C1 segment of cervical spinal cord (tissue), 14 donors: ENCODE measurements at regions not wholly inside any gene's neighbourhood (a gene's known extent, or its start where the extent isn't known, plus 50 kb on each side); places are given as distances from the start of the nearest gene placed in this dataset.
"Not testable (repeated sequence)": the region's sequence is repeated elsewhere in the genome, so short reads cannot be mapped to it uniquely, and the experiment has no call there.

Experiments
- DNase-seq, 14 donors: peaks; one replicate each; lab custom pipeline; 2025; lab: John Stamatoyannopoulos, UW

DNA sequence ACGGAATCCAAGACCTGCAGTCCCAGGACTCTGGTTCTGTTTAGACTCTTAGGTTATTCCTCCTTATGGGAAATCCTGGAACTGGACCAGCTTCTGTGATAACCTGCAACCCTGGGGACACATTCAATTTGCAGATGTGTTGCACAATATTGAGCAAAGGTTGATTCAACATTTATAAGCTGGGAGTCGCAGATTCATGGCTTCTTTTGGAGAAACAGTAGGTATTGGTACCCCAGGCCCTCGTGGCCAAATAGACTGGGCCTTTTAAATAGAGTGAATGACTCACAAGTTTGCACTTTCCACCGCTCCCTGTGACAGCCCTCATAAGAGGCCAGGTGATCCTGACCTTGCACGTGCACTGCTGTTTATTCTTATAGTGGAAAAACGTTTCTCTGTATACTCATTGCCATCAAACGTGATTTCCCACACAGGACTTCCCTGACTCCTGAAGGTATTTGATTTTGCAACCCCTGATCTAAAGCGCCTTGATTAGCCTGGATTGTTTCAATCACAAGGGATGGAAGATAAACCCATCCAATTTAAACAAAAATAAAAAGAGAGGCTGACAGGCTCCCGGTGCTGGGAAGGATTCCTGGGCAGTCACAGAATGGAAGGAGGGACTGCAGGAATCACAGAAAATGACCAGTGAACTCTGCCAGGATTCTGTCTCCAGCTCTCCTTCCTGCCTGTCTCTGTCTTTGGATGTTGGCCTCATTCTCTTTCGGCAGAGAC is 98.0 kb downstream of the VCPKMT start:
- DNase-seq: peak in 2 of 14 donors; percentile 4 to 78

DNA sequence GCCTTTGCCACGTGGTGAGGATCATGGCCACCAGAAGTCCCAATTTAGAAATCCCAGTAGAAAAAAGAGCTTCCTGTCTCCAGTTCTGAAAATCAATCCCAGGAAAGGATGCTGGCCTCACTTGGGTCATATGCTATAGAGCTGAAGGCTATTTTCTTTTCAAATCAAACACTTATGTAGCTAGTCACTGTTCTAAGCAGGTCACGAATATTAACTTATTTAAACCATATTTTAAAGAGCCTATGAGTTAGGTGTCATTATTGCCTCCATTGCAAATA is 97.5 kb downstream of the VCPKMT start:
- no peak for DNase-seq

DNA sequence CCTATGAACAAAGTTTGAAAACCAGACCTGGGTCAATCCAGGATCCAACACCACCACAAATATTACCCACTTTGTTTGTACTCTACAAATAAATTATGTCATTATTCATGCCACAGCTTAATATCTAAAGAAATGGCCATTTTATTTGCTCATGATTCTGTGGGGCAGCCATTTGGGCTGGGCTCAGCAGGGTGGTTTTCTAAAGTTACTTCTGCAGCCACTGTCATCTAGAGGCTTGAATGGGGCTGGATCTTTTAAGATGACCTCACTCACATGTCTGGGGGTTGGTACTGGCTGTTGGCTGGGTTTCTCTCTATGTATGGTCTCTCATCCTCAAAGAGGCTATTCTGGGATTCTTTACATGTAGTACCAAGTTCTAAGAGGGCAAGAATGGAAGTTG is 96.2 kb downstream of the VCPKMT start:
- no peak for DNase-seq

DNA sequence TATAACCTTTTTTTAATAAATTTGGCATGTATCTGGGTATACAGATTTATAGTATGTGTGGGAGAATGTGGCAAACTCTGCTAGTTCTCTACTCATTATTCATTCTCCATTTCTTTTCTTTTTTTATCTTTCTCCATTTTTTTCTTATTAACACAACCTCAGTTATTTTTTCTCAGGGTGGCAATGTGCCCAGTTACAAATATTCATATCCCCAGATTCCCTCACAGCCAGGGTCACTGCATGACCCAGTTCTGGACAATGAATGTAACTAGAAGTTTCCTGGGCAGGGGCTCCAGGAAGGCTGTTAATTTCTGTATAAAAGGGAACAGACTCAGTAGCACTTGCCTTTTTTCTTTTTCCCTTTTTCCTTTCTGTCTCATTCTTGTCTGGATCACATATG is 95.6 kb downstream of the VCPKMT start:
- no peak for DNase-seq

DNA sequence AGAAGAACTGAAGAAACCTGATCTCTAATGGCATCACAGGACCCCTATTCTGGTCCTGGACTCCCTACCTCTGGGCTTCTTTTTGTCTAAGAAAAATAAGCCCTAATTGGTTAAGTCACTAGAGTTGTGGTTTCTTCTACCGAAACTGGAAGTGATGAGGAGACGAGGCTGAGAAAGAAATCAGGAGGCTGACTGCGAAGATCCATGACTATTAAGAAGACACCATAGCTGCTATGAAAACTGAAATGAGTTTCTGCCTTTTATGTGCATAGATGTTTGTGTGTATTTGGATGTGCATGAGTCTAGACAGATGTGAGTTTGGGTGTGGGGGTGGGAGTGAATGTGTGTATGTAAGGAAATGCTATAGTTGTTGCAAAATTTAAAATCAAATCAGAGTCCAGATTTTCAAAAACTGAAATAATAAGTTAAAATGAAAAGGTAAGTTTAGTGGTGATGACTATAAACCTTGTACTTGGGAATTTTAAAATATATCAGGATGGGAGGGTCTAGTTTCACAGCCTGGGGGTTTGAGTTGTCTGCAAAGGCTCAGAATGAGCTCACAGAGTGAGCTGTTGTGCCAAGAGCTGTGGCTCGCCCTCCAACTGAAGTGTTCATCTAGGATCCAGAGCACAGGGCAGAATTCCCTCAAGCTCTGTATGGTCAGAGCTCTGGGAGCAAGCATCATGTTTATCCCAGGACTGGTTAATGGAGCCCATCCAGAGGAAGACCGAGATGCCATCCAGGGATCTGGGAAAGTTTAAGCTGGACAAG is 94.9 kb downstream of the VCPKMT start:
- DNase-seq: no peak

DNA sequence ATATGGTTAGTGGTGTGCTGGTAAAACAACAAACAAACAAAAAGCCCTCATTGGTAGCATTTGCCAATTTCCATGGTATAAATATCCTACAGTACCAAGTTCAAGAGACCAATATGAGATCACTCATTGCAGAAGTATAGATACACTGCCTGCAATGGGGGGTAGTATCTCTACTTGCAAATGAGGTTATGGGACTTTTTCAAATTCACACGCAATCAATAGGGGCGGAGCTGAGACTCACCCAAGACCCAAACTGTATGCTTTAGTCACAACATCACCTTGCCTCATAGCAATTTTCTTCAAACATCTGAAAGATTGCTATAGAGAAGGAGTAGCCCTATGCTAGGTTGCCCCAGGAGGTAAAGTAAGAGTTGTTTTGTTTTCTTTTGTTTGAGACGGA is 93.7 kb downstream of the VCPKMT start:
- no peak for DNase-seq

DNA sequence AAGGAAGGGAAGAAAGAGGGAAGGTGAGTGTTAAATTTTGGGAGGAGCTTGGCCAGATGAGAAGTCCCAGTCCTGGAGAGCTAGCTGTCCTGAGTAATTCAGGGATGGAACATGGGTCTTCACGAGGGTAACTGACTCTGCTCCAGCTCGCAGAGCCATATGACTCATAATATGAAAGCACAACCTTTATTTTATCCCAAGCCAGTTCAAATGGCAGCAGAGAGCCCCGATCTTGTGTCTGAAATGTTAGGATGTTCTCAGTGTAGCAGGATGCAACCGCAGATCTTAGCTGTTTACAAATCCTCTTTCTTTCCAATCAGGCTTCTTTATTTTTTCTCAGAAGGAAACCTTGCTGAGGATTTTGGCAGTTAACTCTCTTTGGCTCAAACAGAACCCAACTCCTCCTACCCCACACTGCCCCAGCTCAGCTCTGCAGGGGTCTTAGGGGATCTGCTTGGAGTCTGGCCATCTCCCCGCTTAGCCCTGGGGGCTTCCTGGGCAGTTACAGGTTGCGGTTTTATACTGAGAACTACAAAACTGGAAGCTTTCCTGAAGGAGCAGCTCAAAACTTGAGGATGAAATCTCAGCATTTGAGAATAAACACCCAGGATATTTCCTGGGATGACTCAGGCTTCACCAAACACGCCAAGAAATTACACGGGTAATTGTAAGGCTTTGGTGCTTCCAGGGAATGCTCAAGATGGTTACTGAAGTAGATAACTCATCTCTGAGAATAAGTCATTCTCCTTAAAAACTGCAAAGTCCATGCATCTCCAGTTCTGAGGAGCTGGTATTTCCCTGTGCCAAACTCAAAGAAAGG is 92.5 kb downstream of the VCPKMT start:
- no peak for DNase-seq

DNA sequence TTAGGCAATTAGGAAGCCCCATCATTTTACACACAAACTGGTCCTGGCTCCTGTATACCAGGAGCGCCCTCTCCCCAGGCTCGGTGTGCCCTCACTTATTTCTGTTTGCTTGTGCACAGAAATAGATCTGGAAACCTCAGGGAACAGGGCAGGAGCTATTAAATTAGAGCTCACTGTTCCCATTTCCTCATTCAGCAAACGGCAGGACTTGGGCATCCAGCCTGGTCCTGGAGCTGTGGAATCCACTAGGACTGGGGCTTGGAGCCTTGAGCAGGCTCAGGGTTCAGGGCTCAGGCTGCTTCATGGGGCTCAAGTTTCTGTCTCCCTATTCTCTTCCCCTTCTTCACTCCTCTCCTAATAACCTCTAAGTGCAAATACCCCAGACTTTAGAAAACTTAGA is 91.3 kb downstream of the VCPKMT start:
- DNase-seq: peak in 1 of 14 donors; percentile 13

DNA sequence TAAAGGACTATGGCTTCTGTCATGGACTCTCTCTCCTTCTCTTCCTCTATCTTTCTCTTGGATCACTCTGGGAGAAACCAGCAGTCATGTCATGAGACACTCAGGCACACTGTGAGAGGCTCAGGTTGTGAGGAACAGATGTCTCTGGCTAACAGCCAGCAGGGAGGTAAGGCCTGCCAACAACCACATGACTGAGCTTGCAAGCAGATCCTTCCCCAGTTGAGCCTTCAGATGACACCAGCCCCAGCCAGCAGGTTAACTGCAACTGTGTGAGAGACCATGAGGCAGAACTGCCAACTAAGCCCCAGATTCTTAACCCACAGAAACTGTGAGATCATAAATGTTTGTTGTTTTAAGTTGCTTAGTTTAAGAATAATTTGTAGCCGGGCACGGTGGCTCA is 90.6 kb downstream of the VCPKMT start:
- DNase-seq: no peak

DNA sequence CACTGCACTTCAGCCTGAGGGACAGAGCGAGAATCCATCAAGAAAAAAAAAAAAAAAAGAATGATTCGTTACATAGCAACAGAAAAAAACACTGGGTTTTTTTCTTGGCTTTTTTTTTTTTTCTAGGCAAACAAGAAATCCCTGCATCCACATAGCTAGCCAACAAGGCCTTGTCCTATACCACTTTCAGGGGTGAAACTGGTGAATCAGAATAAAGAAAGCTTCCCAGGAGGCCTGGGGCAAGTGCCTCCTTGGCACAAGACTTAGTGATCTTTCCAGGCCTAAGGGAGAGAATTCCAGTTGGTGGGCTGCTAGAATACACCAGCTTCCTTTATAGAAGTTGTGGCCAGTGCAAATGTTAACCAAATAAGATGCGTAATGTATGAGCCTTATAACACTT is 90.0 kb downstream of the VCPKMT start:
- DNase-seq: no peak

DNA sequence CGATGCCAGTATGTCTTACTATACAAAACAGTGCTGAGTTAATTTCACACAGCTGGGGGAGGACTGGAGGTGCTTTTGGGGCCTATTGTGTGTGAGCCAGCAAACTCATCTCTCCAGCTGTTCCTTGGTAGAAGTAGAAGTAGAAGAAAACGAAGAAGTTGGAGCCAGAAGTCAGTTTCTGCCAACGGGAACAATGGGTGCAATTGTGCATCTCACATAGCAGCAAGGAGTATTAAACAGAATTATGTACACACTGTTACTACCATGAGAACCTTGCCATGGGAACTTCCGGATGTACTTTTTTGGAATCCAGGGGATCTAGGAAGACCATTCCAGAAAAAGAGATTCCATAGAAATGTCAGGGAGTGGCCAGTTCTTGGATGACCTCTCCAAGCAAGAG is 88.6 kb downstream of the VCPKMT start:
- DNase-seq: no peak

DNA sequence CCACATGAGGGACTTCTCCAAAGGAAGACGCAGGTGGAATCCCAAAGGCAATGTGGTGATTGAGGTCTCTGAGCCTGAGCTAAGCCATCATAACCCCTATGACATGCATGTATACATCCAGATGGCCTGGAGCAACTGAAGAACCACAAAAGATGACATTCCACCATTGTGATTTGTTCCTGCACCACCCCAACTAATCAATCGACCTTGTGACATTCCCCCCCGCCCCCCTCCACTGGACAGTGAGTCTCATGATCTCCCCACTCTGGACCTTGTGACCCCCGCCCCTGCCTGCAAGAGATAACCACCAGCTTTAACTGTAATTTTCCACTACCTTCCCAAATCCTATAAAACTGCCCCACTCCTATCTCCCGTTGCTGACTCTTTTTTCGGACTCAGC is 87.9 kb downstream of the VCPKMT start:
- no peak for DNase-seq

DNA sequence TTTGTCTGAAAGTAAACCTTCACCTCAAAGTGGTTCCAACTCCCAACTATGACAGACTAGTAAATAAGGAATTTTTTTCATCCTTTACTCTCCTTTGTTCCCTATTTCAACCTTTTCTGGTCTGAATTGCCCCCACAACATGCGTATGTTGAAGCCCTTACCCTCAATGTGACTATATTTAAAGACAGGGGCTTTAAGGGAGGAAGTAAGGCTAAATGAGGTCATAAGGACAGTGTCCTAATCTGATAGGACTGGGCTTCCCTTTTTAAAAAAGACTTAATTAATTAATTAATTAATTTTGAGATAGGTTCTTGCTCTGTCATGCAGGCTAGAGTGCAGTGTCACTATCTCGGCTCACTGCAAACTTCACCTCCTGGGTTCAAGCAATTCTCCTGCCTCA is 86.3 kb downstream of the VCPKMT start:
- no peak for DNase-seq

DNA sequence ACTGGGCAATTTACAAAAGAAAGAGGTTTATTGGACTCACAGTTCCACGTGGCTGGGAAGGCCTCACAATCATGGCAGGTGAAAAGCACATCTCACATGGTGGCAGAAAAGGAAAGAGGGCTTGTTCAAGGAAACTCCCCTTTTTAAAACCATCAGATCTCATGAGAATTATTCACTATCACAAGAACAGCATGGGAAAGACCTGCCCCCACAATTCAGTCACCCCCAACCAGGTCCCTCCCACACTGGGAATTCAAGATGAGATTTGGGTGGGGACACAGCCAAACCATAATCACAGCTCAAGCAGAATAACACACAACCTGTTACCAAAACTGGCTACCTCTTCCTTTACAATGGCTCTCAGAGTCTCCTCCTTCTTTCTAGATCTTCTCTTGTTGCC is 85.5 kb downstream of the VCPKMT start:
- DNase-seq: not testable (repeated sequence)

DNA sequence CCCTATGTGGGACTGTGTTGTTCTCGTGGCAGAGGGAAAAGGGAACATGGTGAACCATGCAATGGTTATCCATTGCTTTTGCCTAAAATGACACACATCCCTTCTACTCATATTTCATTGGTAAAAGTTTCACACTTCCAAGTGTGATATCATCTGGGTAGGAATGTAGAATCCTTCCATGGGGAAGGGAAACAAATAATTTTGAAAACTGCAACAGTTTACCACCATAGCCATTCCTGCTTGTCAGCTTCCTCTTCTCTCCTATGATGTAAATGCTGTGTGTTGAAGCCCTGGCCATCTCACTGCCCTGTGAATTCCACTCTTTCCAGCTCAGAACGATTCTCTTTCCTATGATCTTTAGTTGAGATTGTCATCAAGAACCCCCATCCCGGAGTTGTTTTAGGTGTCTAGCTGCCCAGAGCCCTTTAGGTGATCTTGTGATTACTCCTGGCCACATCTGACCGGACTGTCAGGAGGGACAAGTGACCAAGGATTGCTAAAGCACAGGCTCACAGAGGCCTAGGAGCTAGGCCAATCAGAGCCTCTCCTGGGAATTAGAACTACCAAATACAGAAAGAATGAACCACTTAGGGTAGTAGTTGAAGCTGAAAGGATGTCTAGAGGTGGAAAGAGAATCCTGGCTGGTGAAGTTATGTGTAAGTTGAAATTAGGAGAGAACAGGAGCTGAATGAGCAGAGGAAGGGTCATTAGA is 84.6 kb downstream of the VCPKMT start:
- DNase-seq: no peak

DNA sequence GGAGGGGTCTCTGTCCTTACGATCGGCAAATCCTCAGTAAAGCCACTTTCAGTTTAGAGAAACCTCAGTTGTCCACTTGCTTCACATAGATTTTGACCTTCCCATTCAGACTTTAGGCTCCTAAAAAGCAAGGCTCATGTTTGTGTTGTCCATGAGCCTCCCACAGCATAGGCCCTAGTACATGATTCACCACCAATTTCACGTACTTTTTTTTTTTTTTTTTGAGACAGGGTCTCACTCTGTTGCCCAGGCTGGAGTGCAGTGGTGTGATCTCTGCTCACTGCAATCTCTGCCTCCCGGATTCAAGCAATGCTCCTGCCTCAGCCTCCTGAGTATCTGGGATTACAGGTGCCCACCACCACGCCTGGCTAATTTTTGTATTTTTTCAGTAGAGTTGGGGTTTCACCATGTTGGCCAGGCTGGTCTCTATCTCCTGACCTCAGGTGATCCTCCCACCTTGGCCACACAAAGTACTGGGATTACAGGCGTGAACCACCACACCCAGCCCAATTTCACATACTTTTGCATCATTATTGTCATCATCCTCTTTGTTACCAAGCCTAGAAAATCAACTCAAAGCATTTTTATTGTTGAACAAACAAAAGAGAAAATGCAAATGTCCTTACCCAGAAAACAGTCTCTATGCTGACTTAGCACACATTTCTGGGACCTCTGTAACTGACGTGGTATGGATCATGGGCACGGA is 83.8 kb downstream of the VCPKMT start:
- DNase-seq: not testable (repeated sequence)

DNA sequence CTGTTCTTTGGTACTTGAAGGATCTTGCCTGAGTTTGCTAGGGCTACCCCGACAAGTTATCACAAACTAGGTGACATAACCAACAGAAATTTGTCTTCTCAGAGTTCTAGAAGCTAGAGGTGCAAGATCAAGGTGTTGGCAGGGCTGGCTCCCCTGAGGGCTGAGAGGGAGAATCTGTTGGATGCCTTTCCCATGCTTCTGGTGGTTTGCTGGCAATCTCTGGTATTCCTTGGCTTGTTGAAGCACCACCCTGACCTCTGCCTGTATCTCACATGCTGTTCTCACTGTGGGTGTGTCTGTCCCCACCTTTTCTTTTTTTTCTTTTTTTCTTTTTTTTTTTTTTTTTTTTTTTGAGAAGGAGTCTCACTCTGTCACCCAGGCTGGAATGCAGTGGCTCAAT is 81.2 kb downstream of the VCPKMT start:
- DNase-seq: no peak

DNA sequence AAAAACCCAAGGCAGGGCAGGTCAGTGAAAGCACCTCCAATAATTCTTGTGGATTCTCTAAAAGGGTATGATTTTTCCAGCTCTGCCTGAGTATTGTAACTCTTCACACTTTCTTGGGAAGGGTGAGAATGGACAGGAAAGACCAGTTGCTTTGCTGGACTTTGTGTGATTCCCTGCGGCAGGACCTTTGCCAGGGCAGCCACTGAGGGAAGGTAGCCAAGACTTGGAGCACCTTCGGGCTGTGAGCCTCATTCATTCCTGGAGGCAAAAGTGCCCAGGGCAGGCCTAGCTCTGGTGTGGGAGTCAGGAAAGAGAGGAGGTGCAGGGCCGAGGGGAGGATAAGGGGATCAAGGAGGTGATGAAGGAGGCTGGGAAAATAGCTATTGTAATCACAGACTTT is 80.2 kb downstream of the VCPKMT start:
- peak in 1 of 14 donors; percentile 9 for DNase-seq

DNA sequence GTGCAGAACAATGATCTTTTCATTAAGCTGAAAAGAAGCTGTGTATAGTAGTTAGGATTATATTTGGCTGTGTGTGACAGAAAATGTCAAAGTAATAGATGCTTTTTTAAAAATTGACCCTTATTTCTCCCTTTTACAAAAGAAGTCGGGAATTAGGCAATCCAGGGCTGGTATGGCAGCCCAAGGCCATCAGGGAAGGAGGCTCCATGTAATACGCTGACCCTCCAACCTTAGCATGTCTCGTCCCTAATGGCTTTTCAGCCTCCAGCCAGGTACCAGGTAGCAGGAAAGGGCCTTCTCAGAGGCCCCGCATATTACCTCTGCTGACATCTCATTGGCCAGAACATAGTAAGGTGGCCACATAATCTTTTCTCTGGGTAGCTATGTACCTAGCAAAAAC is 79.7 kb downstream of the VCPKMT start:
- no peak for DNase-seq

DNA sequence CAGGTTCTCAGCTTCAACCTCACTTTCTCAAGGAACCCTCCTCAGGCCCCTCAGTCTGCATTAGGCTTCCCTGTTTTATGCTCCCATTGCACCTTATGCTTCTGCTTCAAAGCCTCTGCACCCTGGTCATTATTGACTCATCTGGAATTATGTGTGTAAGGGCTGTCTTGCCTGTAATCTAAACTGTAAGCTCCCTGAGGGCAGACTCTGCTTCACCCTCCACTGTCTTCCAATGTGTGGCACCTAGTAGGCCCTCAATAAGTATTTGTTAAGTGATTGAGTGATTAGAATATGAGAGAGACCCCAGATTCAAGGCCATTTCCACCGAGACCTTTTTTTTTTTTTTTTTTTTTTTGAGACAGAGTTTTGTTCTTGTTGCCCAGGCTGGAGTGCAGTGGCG is 79.1 kb downstream of the VCPKMT start:
- DNase-seq: no peak

DNA sequence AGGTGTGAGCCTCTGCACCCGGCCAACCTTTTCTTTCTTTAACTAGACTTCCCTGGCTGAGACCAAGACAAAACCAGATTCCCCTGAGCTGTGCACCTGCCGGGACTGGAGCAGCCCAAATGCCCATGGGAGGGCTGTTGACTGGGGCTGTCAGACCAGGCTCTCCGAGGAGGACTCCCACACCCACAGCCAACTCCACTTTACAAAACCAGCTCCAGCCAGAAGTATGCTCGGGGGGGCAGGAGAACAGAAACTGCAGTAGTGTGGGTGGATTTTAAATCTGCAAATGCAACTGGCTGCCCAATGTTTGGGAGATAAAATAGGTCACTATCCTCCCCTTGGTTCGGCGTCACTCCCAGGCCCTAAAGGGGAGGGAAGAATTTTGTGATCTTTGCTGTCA is 78.5 kb downstream of the VCPKMT start:
- peak in 3 of 14 donors; percentile 6 to 28 (median 16) for DNase-seq
